Endodermal cell (in vitro differentiated cells): ENCODE measurements at regions not wholly inside any gene's neighbourhood (a gene's known extent, or its start where the extent isn't known, plus 50 kb on each side); places are given as distances from the start of the nearest gene placed in this dataset.

Experiments
- DNase-seq: peaks from one replicate; pipeline ENCODE4 v3.0.0-alpha.2; 2017
- H3K27ac ChIP-seq: 2 replicates; pipeline ENCODE4 v1.5.1; 2013; ENCODE audit warnings: mild to moderate bottlenecking, low read depth, low read length, moderate library complexity
- H3K27me3 ChIP-seq: 2 replicates; pipeline ENCODE4 v1.6.1; 2013; ENCODE audit warnings: mild to moderate bottlenecking, low read length, moderate library complexity; ENCODE audit not compliant: insufficient read depth, control insufficient read depth, poor library complexity, severe bottlenecking
- H3K36me3 ChIP-seq: 2 replicates; pipeline ENCODE4 v1.7.0; 2013; ENCODE audit warnings: mild to moderate bottlenecking, low read length, moderate library complexity; ENCODE audit not compliant: control insufficient read depth, insufficient read depth
- H3K4me1 ChIP-seq: one replicate; pipeline ENCODE4 v1.7.0; 2013; ENCODE audit warnings: low read length; ENCODE audit not compliant: control insufficient read depth, insufficient read depth
- H3K4me3 ChIP-seq: 2 replicates; pipeline ENCODE4 v1.5.1; 2013; ENCODE audit warnings: mild to moderate bottlenecking, low read length, moderate library complexity
- H3K9ac ChIP-seq: 2 replicates; pipeline ENCODE4 v1.6.1; 2013; ENCODE audit warnings: mild to moderate bottlenecking, low read length, moderate library complexity; ENCODE audit not compliant: poor library complexity, severe bottlenecking; ENCODE audit errors: extremely low read depth
- H3K9me3 ChIP-seq: 2 replicates; pipeline ENCODE4 v1.6.1; 2013; ENCODE audit warnings: mild to moderate bottlenecking, low read length, moderate library complexity; ENCODE audit not compliant: control insufficient read depth
- H3K27ac Mint-ChIP-seq: 2 replicates; pipeline ENCODE4 v1.8.0; 2020; ENCODE audit warnings: mixed read lengths
- H3K27me3 Mint-ChIP-seq: 2 replicates; pipeline ENCODE4 v1.8.0; 2021; ENCODE audit warnings: mild to moderate bottlenecking, mixed read lengths; ENCODE audit not compliant: insufficient read depth
- H3K36me3 Mint-ChIP-seq: 2 replicates; pipeline ENCODE4 v1.8.0; 2020; ENCODE audit warnings: low read depth, mixed read lengths
- H3K4me1 Mint-ChIP-seq: 2 replicates; pipeline ENCODE4 v1.8.0; 2020; ENCODE audit warnings: mixed read lengths
- H3K4me3 Mint-ChIP-seq: 2 replicates; pipeline ENCODE4 v1.8.0; 2020; ENCODE audit warnings: mild to moderate bottlenecking, moderate library complexity, mixed read lengths
- H3K9me3 Mint-ChIP-seq: 2 replicates; pipeline ENCODE4 v1.8.0; 2020; ENCODE audit warnings: mild to moderate bottlenecking, mixed read lengths
- WGBS, 2 experiments: methylation state at CpG; one replicate each; pipeline versions ENCODE4 v1.1.5 to v1.1.7; 2013; ENCODE audit warnings: missing lambda C conversion rate in 2 of 2, mixed read lengths in 1 of 2; ENCODE audit not compliant: insufficient coverage in 1 of 2, insufficient read length in 1 of 2; 5-methylcytosine and 5-hydroxymethylcytosine counted together
- TF ChIP-seq, protein P1 (sequence below): fragments of 200-600 bp; sonication (generic); conservative IDR thresholded peaks from 2 replicates; pipeline ENCODE4 v1.5.0; 2021; ENCODE audit warnings: antibody characterized with exemption, mild to moderate bottlenecking

DNA sequence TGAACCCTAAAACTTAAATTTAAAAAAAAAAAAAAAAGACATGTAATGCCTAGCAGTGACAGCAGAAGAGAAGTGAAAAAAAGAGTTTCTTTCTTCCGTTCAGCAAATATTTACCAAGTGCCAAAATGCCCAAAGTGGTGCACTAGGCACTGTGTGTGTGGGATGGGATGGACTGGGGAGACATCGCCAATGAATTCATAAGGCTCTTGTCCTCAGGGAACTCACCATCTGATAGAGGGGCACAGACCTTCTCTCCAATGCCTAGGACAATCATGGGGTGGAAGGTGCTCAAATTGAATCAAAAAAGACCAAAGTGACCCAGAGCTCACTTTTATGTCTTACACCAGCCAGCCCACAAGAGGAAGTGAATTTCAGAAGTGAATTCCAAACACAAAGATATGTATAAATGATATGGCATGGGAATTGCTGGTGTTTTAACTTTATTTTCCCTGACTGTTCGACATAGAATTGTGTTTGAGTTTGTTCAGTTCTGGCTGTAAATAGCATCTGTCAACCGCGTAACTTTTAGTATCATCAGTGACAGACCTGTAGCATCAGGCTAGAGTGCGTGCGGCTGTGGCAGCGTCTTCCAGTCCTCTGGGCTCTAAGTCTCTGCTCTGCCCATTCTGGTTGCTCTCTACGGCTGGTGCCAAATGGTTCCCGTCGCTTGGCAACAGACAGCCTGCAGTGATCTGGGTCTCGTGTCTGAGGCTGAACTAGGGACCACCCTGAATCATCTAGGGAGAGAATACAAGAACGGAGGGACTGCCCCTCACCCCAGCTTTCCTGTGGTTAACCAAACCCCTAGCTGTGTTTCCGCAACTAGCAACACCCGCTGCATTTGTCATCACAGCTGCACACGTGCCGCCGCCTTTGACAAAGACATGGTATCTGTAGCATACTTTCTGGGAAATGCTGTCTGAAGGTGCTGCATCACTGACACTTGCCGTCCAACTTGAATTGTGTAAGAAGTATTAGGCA lies 154.0 kb upstream of the THBS1 start:
- Mint-ChIP-seq H3K27ac (no peak overlapping the region), H3K27me3 (peaks cover 3% of the 10 kb centered on the region), H3K9me3 (peaks cover 7% of the 10 kb centered on the region), H3K4me3 (no peak overlapping the region), H3K36me3 (no peaks in the 10 kb centered on the region), H3K4me1 (peaks cover 5% of the 10 kb centered on the region)
- H3K9me3 ChIP-seq = no peaks in the 10 kb centered on the region
- no peaks in the 10 kb centered on the region for H3K4me1 ChIP-seq
- TF ChIP-seq, protein P1, sequence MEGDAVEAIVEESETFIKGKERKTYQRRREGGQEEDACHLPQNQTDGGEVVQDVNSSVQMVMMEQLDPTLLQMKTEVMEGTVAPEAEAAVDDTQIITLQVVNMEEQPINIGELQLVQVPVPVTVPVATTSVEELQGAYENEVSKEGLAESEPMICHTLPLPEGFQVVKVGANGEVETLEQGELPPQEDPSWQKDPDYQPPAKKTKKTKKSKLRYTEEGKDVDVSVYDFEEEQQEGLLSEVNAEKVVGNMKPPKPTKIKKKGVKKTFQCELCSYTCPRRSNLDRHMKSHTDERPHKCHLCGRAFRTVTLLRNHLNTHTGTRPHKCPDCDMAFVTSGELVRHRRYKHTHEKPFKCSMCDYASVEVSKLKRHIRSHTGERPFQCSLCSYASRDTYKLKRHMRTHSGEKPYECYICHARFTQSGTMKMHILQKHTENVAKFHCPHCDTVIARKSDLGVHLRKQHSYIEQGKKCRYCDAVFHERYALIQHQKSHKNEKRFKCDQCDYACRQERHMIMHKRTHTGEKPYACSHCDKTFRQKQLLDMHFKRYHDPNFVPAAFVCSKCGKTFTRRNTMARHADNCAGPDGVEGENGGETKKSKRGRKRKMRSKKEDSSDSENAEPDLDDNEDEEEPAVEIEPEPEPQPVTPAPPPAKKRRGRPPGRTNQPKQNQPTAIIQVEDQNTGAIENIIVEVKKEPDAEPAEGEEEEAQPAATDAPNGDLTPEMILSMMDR = no peak
- 84 to 93% methylated on average over 12 to 19 of the region's 19 CpGs for WGBS, 2 experiments
- H3K36me3 ChIP-seq = no peaks in the 10 kb centered on the region
- H3K27me3 ChIP-seq = no peaks in the 10 kb centered on the region
- no peak overlapping the region for H3K4me3 ChIP-seq
- no peak overlapping the region for H3K27ac ChIP-seq
- no peak for DNase-seq
- H3K9ac ChIP-seq = no peak overlapping the region

DNA sequence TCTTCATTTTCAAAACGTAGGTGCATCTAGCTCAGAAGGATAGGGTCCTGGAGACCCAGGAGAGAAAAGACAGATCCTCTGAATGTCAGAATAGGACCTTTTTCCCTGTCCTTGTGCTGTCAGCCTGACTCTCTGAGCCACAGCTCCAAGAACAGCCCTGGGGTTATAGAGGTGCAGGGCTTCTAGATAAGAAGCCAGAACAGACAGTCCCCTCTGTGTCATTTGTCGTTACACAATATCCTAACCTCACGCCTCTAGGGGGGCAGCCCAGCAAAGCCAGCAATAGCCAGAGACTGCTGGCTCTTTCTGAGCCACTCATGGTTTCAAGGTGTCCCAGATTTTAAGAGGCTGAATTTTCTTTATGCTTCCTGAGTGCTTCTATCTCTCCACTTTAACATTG lies 153.2 kb upstream of the THBS1 start:
- no peaks in the 10 kb centered on the region for H3K4me1 ChIP-seq
- H3K4me3 ChIP-seq = no peak overlapping the region
- no peak overlapping the region for H3K27ac ChIP-seq
- H3K27me3 Mint-ChIP-seq = peaks cover 3% of the 10 kb centered on the region
- H3K27me3 ChIP-seq = no peaks in the 10 kb centered on the region
- H3K9ac ChIP-seq = no peak overlapping the region
- no peak for DNase-seq
- H3K36me3 ChIP-seq = no peaks in the 10 kb centered on the region
- peaks cover 5% of the 10 kb centered on the region for H3K4me1 Mint-ChIP-seq
- peaks cover 7% of the 10 kb centered on the region for H3K9me3 Mint-ChIP-seq
- TF ChIP-seq, protein P1 = no peak
- no peak overlapping the region for H3K4me3 Mint-ChIP-seq
- 80 to 93% methylated on average over 2 to 3 of the region's 3 CpGs for WGBS, 2 experiments
- H3K27ac Mint-ChIP-seq = no peak overlapping the region
- no peaks in the 10 kb centered on the region for H3K9me3 ChIP-seq
- no peaks in the 10 kb centered on the region for H3K36me3 Mint-ChIP-seq

GRCh38 chr15:39429898-39430357 lies 151.0 kb upstream of the THBS1 start:
- H3K27ac Mint-ChIP-seq = no peak overlapping the region
- no peak overlapping the region for H3K9ac ChIP-seq
- H3K9me3 ChIP-seq = no peaks in the 10 kb centered on the region
- no peaks in the 10 kb centered on the region for H3K27me3 ChIP-seq
- DNase-seq = no peak
- no peaks in the 10 kb centered on the region for H3K4me1 ChIP-seq
- 71% methylated on average over 3 of the region's 3 CpGs; no CpG with 5 or more reads in 1 of the 2 experiments for WGBS, 2 experiments
- no peak overlapping the region for H3K4me3 Mint-ChIP-seq
- TF ChIP-seq, protein P1 = no peak
- no peak overlapping the region for H3K4me3 ChIP-seq
- H3K36me3 Mint-ChIP-seq = no peaks in the 10 kb centered on the region
- no peak overlapping the region for H3K27ac ChIP-seq
- peaks cover 7% of the 10 kb centered on the region for H3K4me1 Mint-ChIP-seq
- peaks cover 4% of the 10 kb centered on the region for H3K9me3 Mint-ChIP-seq
- H3K27me3 Mint-ChIP-seq = peaks cover 3% of the 10 kb centered on the region
- H3K36me3 ChIP-seq = no peaks in the 10 kb centered on the region
